ENCODE measurements at regions not wholly inside any gene's neighbourhood (a gene's known extent, or its start where the extent isn't known, plus 50 kb on each side); places are given as distances from the start of the nearest gene placed in this dataset.
A peak's percentile ranks its signal among the peaks of the same experiment; 100 is the strongest.

- H3K9me3 ChIP-seq (ENCODE audit: control insufficient read depth, insufficient read depth, low read length) = no peaks in the 10 kb centered on the region
- H3K27me3 ChIP-seq (ENCODE audit: control insufficient read depth, low read length) = no peaks in the 10 kb centered on the region
- no peak for TF ChIP-seq EZH2phosphoT487 (IDR thresholded peaks at IDR 0.05; ENCODE audit: borderline replicate concordance, low read length)
- TF ChIP-seq CTCF (IDR thresholded peaks at IDR 0.05; ENCODE audit: low read depth, low read length, poor library complexity, severe bottlenecking) = no peak
- H3K4me1 ChIP-seq (ENCODE audit: control insufficient read depth, low read length) = peaks cover 68% of the 10 kb centered on the region
- H3K27ac ChIP-seq (ENCODE audit: low read depth, low read length) = peak overlapping the region; percentile 30; the same call in 1 of the 2 replicates
- H4K20me1 ChIP-seq (ENCODE audit: control insufficient read depth, insufficient read depth, low read depth, low read length) = no peaks in the 10 kb centered on the region
- H3K36me3 ChIP-seq (ENCODE audit: control insufficient read depth, low read length) = no peaks in the 10 kb centered on the region
- no peaks in the 10 kb centered on the region for H3K9me2 ChIP-seq (replicated peaks; ENCODE audit: control insufficient read depth, low read length)
- peak overlapping the region; percentile 47 for H3K4me2 ChIP-seq (ENCODE audit: low read length)
- H3K79me2 ChIP-seq (ENCODE audit: control insufficient read depth, low read length) = no peaks in the 10 kb centered on the region
- peak overlapping the region; percentile 21; the same call in 1 of the 2 replicates for H3K4me3 ChIP-seq (ENCODE audit: low read length)
- peaks cover 4% of the 10 kb centered on the region; the same call in 1 of the 2 replicates for H3F3A ChIP-seq (ENCODE audit: control insufficient read depth, insufficient read depth)
Observed at GRCh38 chr2:221198309-221198708, 373.8 kb downstream of the EPHA4 start.

DNA sequence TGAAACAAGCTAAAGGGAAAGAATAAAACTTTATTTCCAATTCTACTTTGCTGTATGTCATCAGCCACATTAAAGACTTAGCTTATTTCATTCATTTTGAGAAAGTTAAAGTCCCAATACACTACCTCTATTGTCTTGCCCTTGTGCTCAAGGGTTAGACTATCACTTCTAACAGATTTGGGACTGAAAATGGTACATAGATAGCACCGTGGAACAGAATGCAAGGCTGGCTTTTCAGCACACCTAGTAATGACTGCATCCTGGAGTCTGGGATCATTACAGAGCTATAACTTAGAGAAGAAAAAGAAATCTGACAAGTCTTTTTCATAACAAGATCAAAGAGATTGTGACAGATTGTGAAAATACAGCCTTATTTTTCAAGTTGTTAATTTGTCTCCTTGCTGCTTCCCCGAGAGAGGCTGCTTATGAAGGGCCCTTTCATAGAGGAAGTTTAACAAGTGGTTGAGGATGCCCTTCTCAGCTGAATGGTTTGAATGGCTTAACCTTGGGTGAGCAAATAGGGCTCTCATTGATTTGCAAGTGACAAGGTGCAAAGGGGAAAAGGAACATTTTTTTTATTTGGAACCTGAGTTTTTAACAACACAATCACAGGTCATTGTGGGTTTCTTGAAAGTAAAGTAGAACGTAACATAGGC, 371.8 kb downstream of the EPHA4 start:
- no peaks in the 10 kb centered on the region for H3K9me3 ChIP-seq (ENCODE audit: control insufficient read depth, insufficient read depth, low read length)
- TF ChIP-seq EZH2phosphoT487 (IDR thresholded peaks at IDR 0.05; ENCODE audit: borderline replicate concordance, low read length) = no peak
- no peak for TF ChIP-seq CTCF (IDR thresholded peaks at IDR 0.05; ENCODE audit: low read depth, low read length, poor library complexity, severe bottlenecking)
- H3K79me2 ChIP-seq (ENCODE audit: control insufficient read depth, low read length) = no peaks in the 10 kb centered on the region
- no peaks in the 10 kb centered on the region for H3K27me3 ChIP-seq (ENCODE audit: control insufficient read depth, low read length)
- H3F3A ChIP-seq (ENCODE audit: control insufficient read depth, insufficient read depth) = peaks cover 10% of the 10 kb centered on the region
- peak overlapping the region; percentile 15; the same call in 1 of the 2 replicates for H3K4me3 ChIP-seq (ENCODE audit: low read length)
- H3K4me2 ChIP-seq (ENCODE audit: low read length) = peak overlapping the region; percentile 28
- peaks cover 83% of the 10 kb centered on the region for H3K4me1 ChIP-seq (ENCODE audit: control insufficient read depth, low read length)
- no peaks in the 10 kb centered on the region for H3K36me3 ChIP-seq (ENCODE audit: control insufficient read depth, low read length)
- no peaks in the 10 kb centered on the region for H4K20me1 ChIP-seq (ENCODE audit: control insufficient read depth, insufficient read depth, low read depth, low read length)
- H3K27ac ChIP-seq (ENCODE audit: low read depth, low read length) = peak overlapping the region; percentile 25; the same call in 1 of the 2 replicates
- no peaks in the 10 kb centered on the region for H3K9me2 ChIP-seq (replicated peaks; ENCODE audit: control insufficient read depth, low read length)

GRCh38 chr2:221202431-221202830, 369.7 kb downstream of the EPHA4 start:
- TF ChIP-seq CTCF (IDR thresholded peaks at IDR 0.05; ENCODE audit: low read depth, low read length, poor library complexity, severe bottlenecking) (no peak), EZH2phosphoT487 (IDR thresholded peaks at IDR 0.05; ENCODE audit: borderline replicate concordance, low read length) (no peak)
- Histone ChIP-seq H3K4me2 (ENCODE audit: low read length) (peak overlapping the region; percentile 77), H3K4me3 (ENCODE audit: low read length) (peak overlapping the region; percentile 44), H3K79me2 (ENCODE audit: control insufficient read depth, low read length) (no peaks in the 10 kb centered on the region), H3K36me3 (ENCODE audit: control insufficient read depth, low read length) (no peaks in the 10 kb centered on the region), H3F3A (ENCODE audit: control insufficient read depth, insufficient read depth) (peaks cover 10% of the 10 kb centered on the region), H4K20me1 (ENCODE audit: control insufficient read depth, insufficient read depth, low read depth, low read length) (no peaks in the 10 kb centered on the region), H3K27ac (ENCODE audit: low read depth, low read length) (peak overlapping the region; percentile 87), H3K27me3 (ENCODE audit: control insufficient read depth, low read length) (no peaks in the 10 kb centered on the region), H3K4me1 (ENCODE audit: control insufficient read depth, low read length) (peaks cover 72% of the 10 kb centered on the region), H3K9me2 (replicated peaks; ENCODE audit: control insufficient read depth, low read length) (no peaks in the 10 kb centered on the region), H3K9me3 (ENCODE audit: control insufficient read depth, insufficient read depth, low read length) (no peaks in the 10 kb centered on the region)
